Keratinocyte (primary cell): ENCODE measurements at regions not wholly inside any gene's neighbourhood (a gene's known extent, or its start where the extent isn't known, plus 50 kb on each side); places are given as distances from the start of the nearest gene placed in this dataset.

Experiments
- DNase-seq: peaks from one replicate; pipeline ENCODE4 v3.0.0-alpha.2; 2011; ENCODE audit warnings: low read depth, missing footprints, low spot score
- FAIRE-seq: peaks from 2 replicates; lab custom pipeline; 2011; peaks lifted over from hg19 to GRCh38; lab: Jason Lieb, UNC
- H2AFZ ChIP-seq: 2 replicates; pipeline ENCODE4 v1.6.0; 2012; ENCODE audit warnings: low read length, control low read depth, inconsistent platforms; ENCODE audit not compliant: control insufficient read depth
- H3K27ac ChIP-seq: 2 replicates; pipeline ENCODE4 v1.5.1; 2011; ENCODE audit warnings: low read length; ENCODE audit not compliant: control insufficient read depth, insufficient read depth
- H3K27me3 ChIP-seq: 3 replicates; pipeline ENCODE4 v1.6.0; 2011; ENCODE audit warnings: low read length; ENCODE audit not compliant: control insufficient read depth, insufficient read depth; ENCODE audit errors: extremely low read depth
- H3K36me3 ChIP-seq, 2 experiments: 2 replicates in 1 of 2; 3 replicates in 1 of 2; pipeline ENCODE4 v1.5.1; 2011; ENCODE audit warnings: low read length in 2 of 2, mild to moderate bottlenecking in 1 of 2; ENCODE audit not compliant: control insufficient read depth in 2 of 2, insufficient read depth in 2 of 2; ENCODE audit errors: extremely low read depth in 1 of 2
- H3K4me1 ChIP-seq: 3 replicates; pipeline ENCODE4 v1.5.1; 2011; ENCODE audit warnings: low read length; ENCODE audit not compliant: control insufficient read depth, insufficient read depth; ENCODE audit errors: extremely low read depth
- H3K4me2 ChIP-seq: 3 replicates; pipeline ENCODE4 v1.6.0; 2011; ENCODE audit warnings: low read depth, low read length; ENCODE audit not compliant: control insufficient read depth, insufficient read depth; ENCODE audit errors: extremely low read depth
- H3K4me3 ChIP-seq, 3 experiments: fragments of 200-600 bp in 1 of 3; sonication (generic) in 1 of 3; 2 replicates in 2 of 3; 3 replicates in 1 of 3; pipeline ENCODE4 v1.5.1; 2011 to 2016; ENCODE audit warnings: low read length in 3 of 3, mild to moderate bottlenecking in 3 of 3, control low read depth in 2 of 3, inconsistent platforms in 1 of 3, low read depth in 1 of 3, mixed read lengths in 1 of 3, mixed run types in 1 of 3, moderate library complexity in 1 of 3; ENCODE audit not compliant: control insufficient read depth in 2 of 3, insufficient read depth in 2 of 3; ENCODE audit errors: extremely low read depth in 1 of 3
- H3K79me2 ChIP-seq: 2 replicates; pipeline ENCODE4 v1.6.0; 2012; ENCODE audit warnings: low read length; ENCODE audit not compliant: control insufficient read depth, insufficient read depth
- H3K9ac ChIP-seq: 3 replicates; pipeline ENCODE4 v1.6.0; 2011; ENCODE audit warnings: low read length; ENCODE audit not compliant: control insufficient read depth, insufficient read depth; ENCODE audit errors: extremely low read depth
- H3K9me1 ChIP-seq: 3 replicates; pipeline ENCODE4 v1.6.0; 2011; ENCODE audit warnings: low read length; ENCODE audit not compliant: control insufficient read depth, insufficient read depth; ENCODE audit errors: extremely low read depth
- H3K9me3 ChIP-seq: 2 replicates; pipeline ENCODE4 v1.5.1; 2012; ENCODE audit warnings: low read depth, low read length; ENCODE audit not compliant: control insufficient read depth
- H4K20me1 ChIP-seq: 3 replicates; pipeline ENCODE4 v1.6.0; 2011; ENCODE audit warnings: low read length; ENCODE audit not compliant: control insufficient read depth, insufficient read depth; ENCODE audit errors: extremely low read depth
- EZH2 ChIP-seq: IDR thresholded peaks from one replicate; pipeline ENCODE4 v1.6.1; 2012; ENCODE audit warnings: inconsistent platforms, mild to moderate bottlenecking, low read length, moderate library complexity
- dilution Hi-C: fragments of 300-500 bp; cut with MboI; formaldehyde crosslinking; loops from one replicate; pipeline ENCODE4 v1.7.0; 2020; ENCODE audit warnings: low sequenced_read_pairs; ENCODE audit not compliant: extremely low pct_ligation_motif_present
- TF ChIP-seq, protein P1 (sequence below), 3 experiments: IDR thresholded peaks in 1 of 3; conservative IDR thresholded peaks in 1 of 3; optimal IDR thresholded peaks in 1 of 3; 2 replicates in 2 of 3; 3 replicates in 1 of 3; pipeline versions ENCODE3 to v1.5.1; 2011; ENCODE audit warnings: low read length in 3 of 3, mild to moderate bottlenecking in 3 of 3, moderate library complexity in 2 of 3, control low read depth in 1 of 3, inconsistent platforms in 1 of 3; ENCODE audit not compliant: insufficient read depth in 2 of 3; ENCODE audit errors: extremely low read depth in 1 of 3

DNA sequence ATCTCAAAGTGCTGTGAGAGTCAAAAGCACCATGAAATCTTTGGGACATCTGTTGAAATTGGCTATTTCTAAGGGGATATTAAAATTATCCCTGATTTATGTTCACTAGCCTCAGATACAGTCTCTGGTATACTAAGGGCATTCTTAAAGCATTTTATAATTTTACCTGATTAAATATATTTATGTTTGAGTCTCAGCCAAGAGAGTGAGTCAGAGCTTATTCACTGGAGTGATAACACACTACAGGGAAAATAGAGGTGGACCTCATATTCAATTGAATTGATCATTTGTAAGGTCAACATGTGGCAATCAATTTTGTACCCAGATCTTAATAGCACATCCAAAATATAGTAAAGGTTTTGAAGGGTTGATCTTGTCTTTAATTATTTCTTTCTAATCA lies 733.6 kb downstream of the EPHA3 start:
- Histone ChIP-seq H3K4me3 (no peak overlapping the region), H3K4me2 (no peak overlapping the region), H3K27ac (no peak overlapping the region), H3K9me3 (no peaks in the 10 kb centered on the region), H3K4me1 (no peaks in the 10 kb centered on the region), H3K9ac (no peak overlapping the region), H3K79me2 (no peaks in the 10 kb centered on the region), H3K27me3 (no peaks in the 10 kb centered on the region), H2AFZ (no peak overlapping the region), H3K36me3 (no peaks in the 10 kb centered on the region), H4K20me1 (no peaks in the 10 kb centered on the region), H3K9me1 (no peaks in the 10 kb centered on the region)
- FAIRE-seq: no peak
- TF ChIP-seq, protein P1, sequence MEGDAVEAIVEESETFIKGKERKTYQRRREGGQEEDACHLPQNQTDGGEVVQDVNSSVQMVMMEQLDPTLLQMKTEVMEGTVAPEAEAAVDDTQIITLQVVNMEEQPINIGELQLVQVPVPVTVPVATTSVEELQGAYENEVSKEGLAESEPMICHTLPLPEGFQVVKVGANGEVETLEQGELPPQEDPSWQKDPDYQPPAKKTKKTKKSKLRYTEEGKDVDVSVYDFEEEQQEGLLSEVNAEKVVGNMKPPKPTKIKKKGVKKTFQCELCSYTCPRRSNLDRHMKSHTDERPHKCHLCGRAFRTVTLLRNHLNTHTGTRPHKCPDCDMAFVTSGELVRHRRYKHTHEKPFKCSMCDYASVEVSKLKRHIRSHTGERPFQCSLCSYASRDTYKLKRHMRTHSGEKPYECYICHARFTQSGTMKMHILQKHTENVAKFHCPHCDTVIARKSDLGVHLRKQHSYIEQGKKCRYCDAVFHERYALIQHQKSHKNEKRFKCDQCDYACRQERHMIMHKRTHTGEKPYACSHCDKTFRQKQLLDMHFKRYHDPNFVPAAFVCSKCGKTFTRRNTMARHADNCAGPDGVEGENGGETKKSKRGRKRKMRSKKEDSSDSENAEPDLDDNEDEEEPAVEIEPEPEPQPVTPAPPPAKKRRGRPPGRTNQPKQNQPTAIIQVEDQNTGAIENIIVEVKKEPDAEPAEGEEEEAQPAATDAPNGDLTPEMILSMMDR (optimal IDR thresholded peaks at IDR 0.05 in 1 of 3, IDR thresholded peaks at IDR 0.05 in 1 of 3, conservative IDR thresholded peaks at IDR 0.05 in 1 of 3; ENCODE audit: extremely low read depth in 1 of 3, insufficient read depth in 2 of 3, low read length in 3 of 3): no peak
- no peak for TF ChIP-seq EZH2
- no peak for DNase-seq
- dilution Hi-C loops: no loop called here

DNA sequence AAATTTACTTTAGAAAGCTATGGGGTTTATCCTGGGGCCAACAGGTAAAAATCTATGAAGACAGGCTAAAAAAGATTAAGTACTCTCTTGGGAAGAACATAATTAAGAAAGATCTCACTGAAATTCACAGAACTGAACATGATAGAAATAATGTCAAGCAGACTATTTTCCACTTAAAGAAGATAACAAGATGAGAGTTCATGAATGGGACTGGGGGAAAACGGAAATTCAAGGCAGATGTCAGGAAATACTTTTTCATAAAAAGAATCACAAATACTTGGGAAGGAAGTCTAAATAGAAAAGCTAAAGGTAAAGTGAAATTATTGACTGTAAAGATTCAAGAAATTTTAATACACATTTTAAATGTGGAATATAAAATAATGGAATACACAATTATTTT lies 737.6 kb downstream of the EPHA3 start:
- no peak overlapping the region for H3K4me2 ChIP-seq
- H3K36me3 ChIP-seq: no peaks in the 10 kb centered on the region
- dilution Hi-C loops: no loop called here
- H2AFZ ChIP-seq: no peak overlapping the region
- no peak overlapping the region for H3K27ac ChIP-seq
- H3K27me3 ChIP-seq: no peaks in the 10 kb centered on the region
- H4K20me1 ChIP-seq: no peaks in the 10 kb centered on the region
- no peaks in the 10 kb centered on the region for H3K9me1 ChIP-seq
- no peaks in the 10 kb centered on the region for H3K4me1 ChIP-seq
- no peak overlapping the region for H3K9ac ChIP-seq
- TF ChIP-seq EZH2: no peak
- TF ChIP-seq, protein P1 (optimal IDR thresholded peaks at IDR 0.05 in 1 of 3, IDR thresholded peaks at IDR 0.05 in 1 of 3, conservative IDR thresholded peaks at IDR 0.05 in 1 of 3; ENCODE audit: extremely low read depth in 1 of 3, insufficient read depth in 2 of 3, low read length in 3 of 3): no peak
- H3K9me3 ChIP-seq: no peaks in the 10 kb centered on the region
- no peaks in the 10 kb centered on the region for H3K79me2 ChIP-seq
- FAIRE-seq (no peak), DNase-seq (no peak)
- H3K4me3 ChIP-seq: no peak overlapping the region
